Left colon (tissue), 2 donors: ENCODE measurements at regions not wholly inside any gene's neighbourhood (a gene's known extent, or its start where the extent isn't known, plus 50 kb on each side); places are given as distances from the start of the nearest gene placed in this dataset.
A peak's percentile ranks its signal among the peaks of the same experiment; 100 is the strongest.
"Not testable (repeated sequence)": the region's sequence is repeated elsewhere in the genome, so short reads cannot be mapped to it uniquely, and the experiment has no call there.

Source experiments
- ATAC-seq: fragments of 200-7000 bp; cut with Tn5 transposase; one replicate; pipeline ENCODE4 v1.9.1; 2020; ENCODE audit warnings: mild to moderate bottlenecking, moderate library complexity
- DNase-seq, 2 donors: peaks; one replicate each; pipeline ENCODE4 v3.0.0-alpha.2; 2020
- intact Hi-C, 2 donors: fragments of 100-400 bp; cut with DNase I in 1 of 2; cut with micrococcal nuclease in 1 of 2; formaldehyde crosslinking; loops; one replicate each; pipeline versions ENCODE4 v1.11.2 to v1.14.0; 2022; cut with DNase I, micrococcal nuclease
- donor health status: DM: no; HTN: no; CAD: no.
- donor health status: DM: yes; HTN: yes; CAD: no.

GRCh38 chr3:89714237-89714636 is 606.8 kb downstream of the EPHA3 start:
- intact Hi-C loops = no loop called here
- DNase-seq (no peak), ATAC-seq (no peak)

DNA sequence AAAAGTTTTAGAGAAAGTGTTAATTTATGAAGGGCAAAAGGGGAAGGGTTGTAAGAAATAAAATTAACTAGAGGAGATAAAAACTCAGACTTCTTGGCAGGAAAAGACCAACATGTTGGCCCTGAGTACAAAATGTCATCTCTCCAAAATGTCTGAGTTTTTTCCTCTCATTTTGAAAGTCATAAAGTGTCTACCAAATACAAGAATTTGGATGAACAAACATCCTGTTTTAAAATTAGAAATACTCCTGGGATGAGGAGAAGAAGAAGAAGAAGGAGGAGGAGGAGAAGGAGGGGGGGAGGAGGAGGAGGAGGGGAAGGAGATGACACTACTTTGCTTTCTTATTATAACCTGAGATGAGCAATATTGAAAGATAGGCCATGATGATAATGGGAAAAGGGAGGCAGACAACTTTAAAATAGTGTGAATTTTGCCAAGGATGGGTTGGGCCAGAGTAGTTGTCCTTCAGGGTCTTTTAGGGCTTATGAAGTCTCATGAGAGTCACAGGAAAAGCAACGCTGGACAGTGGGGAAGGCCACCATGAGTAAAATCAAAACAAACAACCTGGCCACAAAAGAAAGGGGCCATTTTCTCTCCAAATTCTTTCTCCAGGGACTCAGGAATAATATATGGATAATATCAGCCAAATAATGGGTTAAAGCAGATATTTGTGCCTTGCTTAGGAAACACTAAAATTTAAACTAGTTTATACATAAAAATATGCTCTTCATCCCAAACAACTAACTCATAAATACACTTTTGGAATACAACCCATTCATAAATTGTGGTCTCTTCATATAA is 632.9 kb downstream of the EPHA3 start:
- no peak for ATAC-seq
- intact Hi-C loops = no loop called here

GRCh38 chr3:89740881-89741177 is 633.4 kb downstream of the EPHA3 start:
- ATAC-seq (no peak), DNase-seq (no peak)
- intact Hi-C loops = no loop called here

More for the DNA sequence above, 632.9 kb downstream of the EPHA3 start:
- DNase-seq = no peak

DNA sequence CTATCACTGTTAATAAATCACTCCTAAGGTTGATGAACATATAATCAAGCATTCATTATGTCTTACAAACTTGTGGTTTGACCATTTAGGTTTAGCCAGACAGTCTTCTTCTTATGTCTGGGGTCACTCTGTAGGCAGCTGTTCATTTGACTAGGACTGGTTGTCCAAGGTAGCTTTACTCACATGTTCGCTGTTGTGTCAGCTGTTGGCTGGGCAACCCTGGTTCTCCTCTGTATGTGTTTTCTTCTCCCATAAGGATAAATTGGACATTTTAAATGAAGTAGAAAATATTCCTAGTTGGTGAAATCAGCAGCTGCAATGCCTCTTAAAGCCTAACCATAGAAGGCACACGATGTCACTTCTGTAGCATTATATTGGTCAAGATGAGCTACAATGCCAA is 635.1 kb downstream of the EPHA3 start:
- DNase-seq = no peak
- intact Hi-C loops = no loop called here
- ATAC-seq = no peak

GRCh38 chr3:89747541-89748278 is 640.3 kb downstream of the EPHA3 start:
- intact Hi-C loops, ATAC-seq: not testable (repeated sequence)
- DNase-seq = peak in 1 of 2 donors; percentile 5

DNA sequence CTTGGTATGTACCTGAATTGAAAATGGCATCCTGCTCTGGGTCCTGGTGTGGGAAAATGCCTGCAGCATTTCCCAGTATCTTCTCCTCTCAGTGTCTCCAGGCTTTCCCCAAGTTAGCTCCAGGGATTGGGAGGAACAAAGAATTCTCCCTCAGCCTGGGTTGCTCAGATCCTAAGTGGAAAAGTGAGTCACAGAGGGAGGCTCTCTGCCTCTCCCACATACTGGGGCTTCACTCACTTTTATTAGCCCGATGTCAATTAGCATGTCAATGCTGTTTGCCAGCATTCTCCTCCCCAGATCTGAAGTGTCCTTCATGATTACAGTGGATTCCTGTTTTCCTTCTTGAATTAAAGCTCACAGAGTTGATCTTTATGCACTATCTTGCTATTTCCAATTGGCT is 655.0 kb downstream of the EPHA3 start:
- DNase-seq = no peak
- no peak for ATAC-seq
- intact Hi-C loops = no loop called here

GRCh38 chr3:89783341-89783927 is 676.0 kb downstream of the EPHA3 start:
- ATAC-seq (no peak), DNase-seq (no peak)
- intact Hi-C loops = no loop called here

DNA sequence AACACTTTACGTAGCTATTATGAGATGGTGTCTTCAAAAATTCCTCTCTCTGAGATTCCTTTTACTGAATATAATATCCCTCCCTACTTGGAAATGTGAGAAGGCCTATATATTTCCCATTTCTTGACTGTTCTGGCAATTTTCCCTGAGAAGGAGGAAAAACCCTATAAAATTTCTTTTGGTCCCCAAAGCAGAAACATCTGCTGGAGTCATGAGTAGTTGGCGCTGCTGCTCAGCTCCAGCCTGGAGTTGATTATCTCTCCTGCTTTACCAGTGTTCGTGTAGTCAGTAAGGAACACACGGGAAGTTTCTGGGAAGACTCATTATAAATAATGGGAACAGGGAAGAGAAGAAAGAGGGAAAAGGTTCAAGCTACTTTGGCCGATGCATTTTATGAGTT is 680.1 kb downstream of the EPHA3 start:
- intact Hi-C loops = no loop called here
- DNase-seq = no peak

GRCh38 chr3:89787979-89788378 is 680.6 kb downstream of the EPHA3 start:
- intact Hi-C loops = no loop called here
- no peak for ATAC-seq
- DNase-seq = no peak

More for the DNA sequence above, 680.1 kb downstream of the EPHA3 start:
- ATAC-seq = no peak

- ATAC-seq = no peak
- intact Hi-C loops = no loop called here
- no peak for DNase-seq
These were observed 688.1 kb downstream of the EPHA3 start for GRCh38 chr3:89795506-89795905.

- DNase-seq (no peak), ATAC-seq (no peak)
- intact Hi-C loops = no loop called here
These were observed 695.5 kb downstream of the EPHA3 start for GRCh38 chr3:89802881-89803280.

GRCh38 chr3:89803711-89804110 is 696.3 kb downstream of the EPHA3 start:
- ATAC-seq (no peak), DNase-seq (no peak)
- intact Hi-C loops = no loop called here

- intact Hi-C loops = no loop called here
- DNase-seq = no peak
- ATAC-seq = no peak
These were observed 698.7 kb downstream of the EPHA3 start for GRCh38 chr3:89806166-89806565.

DNA sequence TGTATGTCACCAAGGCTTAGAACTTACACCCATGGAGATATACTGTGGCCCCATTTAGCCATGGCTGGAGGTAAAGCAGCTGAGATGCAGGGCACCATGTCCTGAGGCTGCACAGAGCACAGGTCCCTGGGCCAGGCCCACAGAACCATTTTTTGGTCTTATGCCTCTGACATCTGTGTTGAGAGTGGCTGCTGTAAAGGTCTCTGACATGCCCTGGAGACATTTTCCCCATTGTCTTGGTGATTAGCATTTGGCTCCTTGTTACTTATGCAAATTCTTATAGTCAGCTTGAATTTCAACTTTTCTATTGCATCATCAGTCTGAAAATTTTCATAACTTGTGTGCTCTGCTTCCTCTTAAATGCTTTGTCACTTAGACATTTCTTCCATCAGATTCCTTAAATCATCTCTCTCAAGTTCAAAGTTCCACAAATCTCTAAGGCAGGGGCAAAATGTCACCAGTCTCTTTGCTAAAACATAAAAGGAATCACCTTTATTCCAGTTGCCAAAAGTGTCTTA is 701.3 kb downstream of the EPHA3 start:
- intact Hi-C loops = no loop called here
- no peak for DNase-seq

GRCh38 chr3:89813500-89813899 is 706.1 kb downstream of the EPHA3 start:
- ATAC-seq (no peak), DNase-seq (no peak)
- intact Hi-C loops = no loop called here

More for the DNA sequence above, 701.3 kb downstream of the EPHA3 start:
- ATAC-seq = no peak

DNA sequence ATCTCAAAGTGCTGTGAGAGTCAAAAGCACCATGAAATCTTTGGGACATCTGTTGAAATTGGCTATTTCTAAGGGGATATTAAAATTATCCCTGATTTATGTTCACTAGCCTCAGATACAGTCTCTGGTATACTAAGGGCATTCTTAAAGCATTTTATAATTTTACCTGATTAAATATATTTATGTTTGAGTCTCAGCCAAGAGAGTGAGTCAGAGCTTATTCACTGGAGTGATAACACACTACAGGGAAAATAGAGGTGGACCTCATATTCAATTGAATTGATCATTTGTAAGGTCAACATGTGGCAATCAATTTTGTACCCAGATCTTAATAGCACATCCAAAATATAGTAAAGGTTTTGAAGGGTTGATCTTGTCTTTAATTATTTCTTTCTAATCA is 733.6 kb downstream of the EPHA3 start:
- ATAC-seq (no peak), DNase-seq (no peak)
- intact Hi-C loops = no loop called here

- intact Hi-C loops = no loop called here
- no peak for ATAC-seq
- no peak for DNase-seq
These were observed 737.6 kb downstream of the EPHA3 start for GRCh38 chr3:89845053-89845452.

- DNase-seq = no peak
- intact Hi-C loops = no loop called here
- no peak for ATAC-seq
These were observed 740.5 kb downstream of the EPHA3 start for GRCh38 chr3:89847955-89848354.

DNA sequence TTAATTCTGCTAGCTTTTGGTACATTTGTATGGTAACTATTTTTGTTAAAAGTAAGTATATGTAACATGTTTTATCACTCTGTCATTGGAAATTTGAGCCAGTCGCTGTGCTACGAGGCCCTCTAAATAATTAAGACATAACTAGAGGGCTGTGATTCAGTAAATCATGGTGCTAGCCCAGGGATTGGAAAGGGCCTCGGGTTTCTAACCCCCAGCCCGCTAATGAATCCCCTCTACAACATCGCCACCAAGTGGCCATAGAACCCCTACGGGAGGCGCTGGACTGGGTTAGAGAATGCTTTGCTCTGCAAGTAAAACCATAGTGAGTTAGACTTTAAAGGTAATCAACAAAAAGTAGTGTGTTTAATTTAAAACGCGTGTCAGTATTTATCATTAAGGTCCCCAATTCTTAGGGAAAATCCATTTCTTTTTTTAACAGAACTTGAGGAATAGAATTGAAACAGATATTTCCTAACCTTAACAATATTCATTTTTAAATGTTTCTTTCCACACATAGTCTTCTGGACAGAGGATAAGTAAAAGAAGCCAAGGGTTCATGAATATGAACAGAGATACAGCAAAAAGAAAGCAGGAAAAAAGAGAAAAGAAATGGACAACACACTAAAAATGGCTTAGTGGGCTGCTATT is 744.7 kb downstream of the EPHA3 start:
- DNase-seq (peak in 1 of 2 donors; percentile 32), ATAC-seq (peak; percentile 59)
- intact Hi-C loops = no loop called here

DNA sequence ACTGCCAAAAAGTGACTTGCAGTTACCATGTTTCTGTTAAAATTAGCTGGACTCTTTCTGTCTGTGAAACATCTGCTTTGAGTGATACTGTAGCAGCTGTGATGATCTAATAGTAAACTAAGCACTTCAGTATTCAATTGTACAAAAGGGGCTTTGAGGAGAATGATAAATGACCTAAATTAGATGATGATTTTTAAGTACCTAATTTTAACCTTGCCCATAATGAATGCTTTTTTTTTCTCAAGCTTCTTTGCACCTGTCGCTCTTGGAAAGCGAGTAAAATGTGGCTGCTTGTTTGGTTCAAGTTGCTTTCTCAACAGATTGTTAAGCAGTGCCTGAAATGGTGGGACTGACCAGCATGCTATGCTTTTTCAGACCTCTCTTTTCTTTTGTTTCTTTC is 752.3 kb downstream of the EPHA3 start:
- ATAC-seq = no peak
- no peak for DNase-seq
- intact Hi-C loops = no loop called here
